BJ (cell line): ENCODE measurements at regions not wholly inside any gene's neighbourhood (a gene's known extent, or its start where the extent isn't known, plus 50 kb on each side); places are given as distances from the start of the nearest gene placed in this dataset.

ENCODE experiments used
- CTCF ChIA-PET: fragments of 350-600 bp; formaldehyde crosslinking; extraction: SDS; loops from one replicate; lab custom pipeline; 2021; ENCODE audit warnings: antibody characterized with exemption, inconsistent platforms; lab: Yijun Ruan, JAX
- POLR2A ChIA-PET: fragments of 300-600 bp; sonication (Branson Sonifier 250); formaldehyde crosslinking; extraction: SDS; loops from one replicate; lab custom pipeline; 2021; ENCODE audit warnings: antibody characterized with exemption; lab: Charles Lee
- DNase-seq: peaks from one replicate; pipeline ENCODE4 v3.0.0-alpha.2; 2011; ENCODE audit warnings: low read depth
- H3K27me3 ChIP-seq: 2 replicates; pipeline ENCODE4 v1.6.0; 2011; ENCODE audit warnings: low read length; ENCODE audit not compliant: control insufficient read depth, insufficient read depth
- H3K36me3 ChIP-seq: 2 replicates; pipeline ENCODE4 v1.5.1; 2011; ENCODE audit warnings: low read length; ENCODE audit not compliant: control insufficient read depth, insufficient read depth
- H3K4me3 ChIP-seq: 2 replicates; pipeline ENCODE4 v1.5.1; 2011; ENCODE audit warnings: low read depth, mild to moderate bottlenecking, control low read depth, low read length
- CTCF ChIP-seq: IDR thresholded peaks from 2 replicates; pipeline ENCODE4 v1.5.1; 2011; ENCODE audit warnings: low read depth, mild to moderate bottlenecking, control low read depth, inconsistent platforms, low read length, moderate library complexity; ENCODE audit not compliant: insufficient read depth

- no peaks in the 10 kb centered on the region for H3K36me3 ChIP-seq
- DNase-seq = no peak
- H3K4me3 ChIP-seq = no peak overlapping the region
- peaks cover 4% of the 10 kb centered on the region; the same call in 1 of the 2 replicates for H3K27me3 ChIP-seq
- TF ChIP-seq CTCF = no peak
- ChIA-PET POLR2A (no interaction called here), CTCF (no interaction called here)
These were observed 154.3 kb downstream of the C5orf15 start for GRCh38 chr5:133814152-133814551.

- no peak for DNase-seq
- Histone ChIP-seq H3K36me3 (no peaks in the 10 kb centered on the region), H3K4me3 (no peak overlapping the region), H3K27me3 (peaks cover 10% of the 10 kb centered on the region)
- no peak for TF ChIP-seq CTCF
- ChIA-PET CTCF (interaction anchor here (0.8 to 1.1 kb wide), 2 partner anchors 9 to 228 kb away, joined by 3 to 4 read pairs; no protein-coding TSS in a partner anchor), POLR2A (no interaction called here)
These were observed 157.3 kb downstream of the C5orf15 start for GRCh38 chr5:133811168-133811567.

- CTCF ChIA-PET = no interaction called here
- POLR2A ChIA-PET = no interaction called here
- DNase-seq = no peak
- Histone ChIP-seq H3K36me3 (no peaks in the 10 kb centered on the region), H3K27me3 (peaks cover 10% of the 10 kb centered on the region), H3K4me3 (no peak overlapping the region)
- no peak for TF ChIP-seq CTCF
These were observed 158.6 kb downstream of the C5orf15 start for GRCh38 chr5:133809801-133810200.

- Histone ChIP-seq H3K36me3 (no peaks in the 10 kb centered on the region), H3K4me3 (no peak overlapping the region), H3K27me3 (peaks cover 6% of the 10 kb centered on the region)
- CTCF ChIA-PET = no interaction called here
- no peak for TF ChIP-seq CTCF
- POLR2A ChIA-PET = no interaction called here
- no peak for DNase-seq
These were observed 161.1 kb downstream of the C5orf15 start for GRCh38 chr5:133807348-133807747.

- no peak overlapping the region for H3K4me3 ChIP-seq
- ChIA-PET CTCF (no interaction called here), POLR2A (no interaction called here)
- TF ChIP-seq CTCF = no peak
- no peaks in the 10 kb centered on the region for H3K36me3 ChIP-seq
- peaks cover 6% of the 10 kb centered on the region for H3K27me3 ChIP-seq
- no peak for DNase-seq
These were observed 161.6 kb downstream of the C5orf15 start for GRCh38 chr5:133806847-133807246.
